Adrenal gland (tissue), 5 donors: ENCODE measurements at regions not wholly inside any gene's neighbourhood (a gene's known extent, or its start where the extent isn't known, plus 50 kb on each side); places are given as distances from the start of the nearest gene placed in this dataset.

ENCODE experiments used
- CTCF ChIP-seq, 6 experiments: fragments of 450-650 bp in 4 of 6; fragments of 200-600 bp in 2 of 6; sonication (generic) in 1 of 6; IDR thresholded peaks; 1 replicate in 5 of 6; 2 replicates in 1 of 6; pipeline versions ENCODE4 v1.5.1 to v1.8.0; 2016 to 2021; ENCODE audit warnings: antibody characterized with exemption in 6 of 6, mild to moderate bottlenecking in 2 of 6, moderate library complexity in 1 of 6
- POLR2A ChIP-seq, 2 donors: fragments of 450-650 bp; IDR thresholded peaks; one replicate each; pipeline ENCODE4 v1.6.1; 2017; ENCODE audit warnings: antibody characterized with exemption in 2 of 2, mild to moderate bottlenecking in 2 of 2, moderate library complexity in 1 of 2
- donor health status: DM: no; HTN: no; CAD: no.

GRCh38 chr6:80679992-80680391 lies 573.5 kb downstream of the BCKDHB start:
- TF ChIP-seq CTCF (IDR thresholded peaks at IDR 0.05) (no peak), POLR2A (IDR thresholded peaks at IDR 0.05) (no peak)
